ENCODE measurements at regions not wholly inside any gene's neighbourhood (a gene's known extent, or its start where the extent isn't known, plus 50 kb on each side); places are given as distances from the start of the nearest gene placed in this dataset.

- no peak for DNase-seq (ENCODE audit: low read depth in 2 of 2)
Observed at GRCh38 chr3:76685858-76686257, 354.0 kb upstream of the ROBO2 start.

DNA sequence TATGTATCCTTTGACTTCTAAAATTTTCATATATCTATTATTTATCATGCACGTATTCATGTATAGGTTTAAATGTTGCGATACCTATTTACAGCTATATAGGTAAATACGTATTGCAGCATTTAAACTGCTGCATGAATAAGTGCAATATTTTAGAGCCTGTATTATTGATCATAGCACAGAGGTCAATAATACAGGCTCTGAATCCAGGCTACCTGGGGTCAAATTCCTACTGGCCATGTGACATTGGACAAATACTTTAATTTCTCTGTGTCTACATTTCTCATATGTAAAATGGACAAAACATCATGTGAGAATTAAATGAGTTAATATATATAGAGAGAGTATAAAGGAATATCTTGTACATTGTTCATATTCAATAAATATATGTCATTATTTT is 352.9 kb upstream of the ROBO2 start:
- no peak for DNase-seq (ENCODE audit: low read depth in 2 of 2)

GRCh38 chr3:76694063-76694462 is 345.8 kb upstream of the ROBO2 start:
- no peak for DNase-seq (ENCODE audit: low read depth in 2 of 2)

DNA sequence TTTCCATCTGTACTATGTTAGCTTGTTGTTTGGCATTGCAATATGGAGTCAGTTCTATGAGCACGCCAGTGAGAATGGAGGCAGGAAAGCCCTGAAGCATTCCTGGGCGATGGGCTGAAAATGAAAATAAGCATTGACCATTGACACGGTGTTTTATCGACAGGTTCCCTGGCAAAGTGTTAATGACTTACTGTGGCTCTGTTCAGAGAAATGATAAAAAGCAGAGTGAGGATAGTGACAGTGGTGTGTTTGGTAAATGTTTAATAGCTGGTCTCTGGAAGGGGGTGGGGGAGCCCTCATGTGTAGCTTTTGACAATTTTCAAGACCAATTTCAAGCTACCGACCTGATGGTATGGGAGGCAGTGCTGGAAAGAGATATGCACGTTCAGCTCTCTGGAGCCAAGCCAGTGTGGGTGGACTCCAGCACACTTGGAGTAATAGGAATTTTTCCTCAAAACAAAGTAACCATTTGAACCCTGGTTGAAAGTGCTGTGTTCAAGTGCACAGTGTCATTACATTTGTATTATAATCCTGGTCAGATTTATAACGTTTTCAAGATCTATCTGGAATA is 341.7 kb upstream of the ROBO2 start:
- no peak for DNase-seq (ENCODE audit: low read depth in 2 of 2)

GRCh38 chr3:76699846-76700245 is 340.1 kb upstream of the ROBO2 start:
- DNase-seq (ENCODE audit: low read depth in 2 of 2), result no peak

GRCh38 chr3:76700323-76700722 is 339.6 kb upstream of the ROBO2 start:
- DNase-seq (ENCODE audit: low read depth in 2 of 2), result no peak

DNA sequence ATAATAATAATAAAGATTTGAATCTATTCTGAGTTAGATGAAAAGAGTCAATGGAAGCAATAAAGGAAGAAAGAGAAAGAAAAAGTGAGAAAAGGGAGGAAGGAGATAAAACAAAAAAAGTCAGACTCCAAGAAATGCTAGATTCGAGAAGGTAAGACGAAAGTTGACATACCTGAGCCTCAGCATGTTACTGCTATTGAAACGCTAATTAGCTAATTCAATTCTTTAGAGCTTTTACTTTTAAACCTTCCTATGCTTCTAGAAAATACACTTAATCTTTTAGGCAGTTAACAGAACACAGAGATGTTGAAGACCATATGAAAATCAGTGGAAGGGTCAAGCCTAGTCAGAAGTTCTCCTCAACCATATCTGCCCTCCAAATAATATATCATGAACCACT is 337.2 kb upstream of the ROBO2 start:
- no peak for DNase-seq (ENCODE audit: low read depth in 2 of 2)

- no peak for DNase-seq (ENCODE audit: low read depth in 2 of 2)
Observed at GRCh38 chr3:76715426-76715825, 324.5 kb upstream of the ROBO2 start.

GRCh38 chr3:76723366-76723765 is 316.5 kb upstream of the ROBO2 start:
- DNase-seq (ENCODE audit: low read depth in 2 of 2), result no peak

- no peak for DNase-seq (ENCODE audit: low read depth in 2 of 2)
Observed at GRCh38 chr3:76724075-76724474, 315.8 kb upstream of the ROBO2 start.

GRCh38 chr3:76724706-76725105 is 315.2 kb upstream of the ROBO2 start:
- DNase-seq (ENCODE audit: low read depth in 2 of 2), result no peak

DNA sequence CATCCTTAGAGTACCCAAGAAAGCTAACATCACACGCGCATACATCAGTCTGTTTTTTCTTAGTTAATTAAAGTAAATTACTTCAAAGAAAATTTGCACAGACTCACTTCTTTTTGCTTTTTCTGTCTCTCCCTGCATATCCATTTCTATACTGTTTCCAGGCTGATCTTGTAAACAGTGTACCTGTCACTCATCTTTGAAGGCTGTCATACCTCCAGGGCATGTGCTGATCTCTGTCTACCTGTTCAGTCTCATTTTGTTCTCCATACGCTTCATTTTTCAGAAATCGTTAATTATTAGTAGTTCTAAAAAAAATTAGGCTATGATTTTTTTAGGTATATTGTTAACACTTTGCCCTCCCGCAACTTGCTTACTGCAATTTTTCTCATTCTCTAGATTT is 313.9 kb upstream of the ROBO2 start:
- no peak for DNase-seq (ENCODE audit: low read depth in 2 of 2)

- DNase-seq (ENCODE audit: low read depth in 2 of 2), result no peak
Observed at GRCh38 chr3:76728426-76728825, 311.5 kb upstream of the ROBO2 start.

- no peak for DNase-seq (ENCODE audit: low read depth in 2 of 2)
Observed at GRCh38 chr3:76731471-76731870, 308.4 kb upstream of the ROBO2 start.

GRCh38 chr3:76733073-76733759 is 306.7 kb upstream of the ROBO2 start:
- DNase-seq (ENCODE audit: low read depth in 2 of 2), result no peak

DNA sequence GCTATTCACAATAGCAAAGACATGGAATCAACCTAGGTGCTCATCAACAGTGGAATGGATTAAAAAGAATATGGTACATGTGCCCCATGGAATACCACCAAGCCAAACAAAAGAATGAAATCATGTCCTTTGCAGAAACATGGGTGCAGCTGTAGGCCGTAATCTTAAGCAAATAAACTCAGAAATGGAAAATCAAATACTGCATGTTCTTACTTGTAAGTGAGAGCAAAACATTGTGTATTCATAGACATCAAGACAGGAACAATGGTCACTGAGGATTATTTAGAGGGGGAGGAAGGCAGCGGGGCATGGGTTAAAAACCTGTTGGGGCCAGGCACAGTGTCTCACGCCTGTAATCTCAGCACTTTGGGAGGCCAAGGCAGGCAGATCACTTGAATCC is 304.7 kb upstream of the ROBO2 start:
- DNase-seq (ENCODE audit: low read depth in 2 of 2), result no peak

DNA sequence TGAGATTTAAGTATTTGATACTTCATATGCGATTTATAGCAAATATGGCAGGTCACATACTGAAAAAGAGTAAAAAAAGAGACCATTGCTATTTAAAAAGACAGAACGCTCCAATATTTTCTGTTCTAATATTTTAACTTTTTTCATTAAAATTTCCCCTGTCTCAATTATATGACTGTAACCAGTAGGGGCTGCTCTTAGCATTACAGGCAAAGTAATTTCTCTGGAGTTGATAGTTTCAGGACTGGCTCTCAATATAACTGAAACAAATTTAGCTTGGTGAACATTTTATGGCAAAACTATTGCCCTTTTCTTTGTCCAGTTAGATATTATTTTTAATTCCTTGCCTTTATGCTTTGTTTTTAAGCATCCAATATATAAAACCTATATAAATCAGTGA is 286.3 kb upstream of the ROBO2 start:
- DNase-seq (ENCODE audit: low read depth in 2 of 2), result no peak

DNA sequence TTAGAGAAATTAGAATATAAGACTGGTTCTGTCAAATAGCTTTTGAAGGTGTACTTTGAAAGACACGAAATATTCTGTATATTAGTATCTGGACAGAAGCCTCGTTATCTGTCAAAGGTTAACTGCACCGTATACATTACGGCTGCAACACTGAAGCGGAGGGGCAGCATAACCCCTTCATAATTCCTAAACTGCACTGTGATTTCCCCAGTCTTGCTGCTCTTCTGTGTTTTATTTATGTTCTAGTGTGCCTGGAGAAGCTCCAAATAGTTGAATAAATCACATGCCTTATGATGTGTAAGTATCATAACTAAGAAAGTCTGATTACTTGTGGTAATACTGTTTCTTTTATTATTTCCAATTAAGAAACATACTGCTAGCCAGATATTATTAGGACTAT is 285.7 kb upstream of the ROBO2 start:
- DNase-seq (ENCODE audit: low read depth in 2 of 2), result no peak

GRCh38 chr3:76756577-76756976 is 283.3 kb upstream of the ROBO2 start:
- no peak for DNase-seq (ENCODE audit: low read depth in 2 of 2)

DNA sequence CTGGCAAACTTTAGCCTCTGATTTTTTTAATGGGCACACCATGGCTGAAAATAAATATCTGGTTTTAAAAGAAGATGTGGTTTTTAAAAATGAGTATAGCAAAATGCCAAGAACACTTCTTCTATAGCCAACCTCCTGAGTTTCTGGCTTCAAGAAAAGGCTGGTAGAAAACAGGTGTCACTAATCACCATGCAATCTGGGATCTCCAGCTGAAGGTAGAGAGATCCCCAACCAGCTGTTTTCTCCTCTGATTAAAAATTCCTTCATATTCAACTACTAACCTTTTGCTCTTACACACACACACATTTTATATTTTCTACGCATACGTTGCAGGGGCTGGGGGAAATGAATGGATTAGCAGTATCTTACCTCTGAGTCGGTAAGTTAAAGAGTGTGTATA is 279.6 kb upstream of the ROBO2 start:
- DNase-seq (ENCODE audit: low read depth in 2 of 2), result no peak

DNA sequence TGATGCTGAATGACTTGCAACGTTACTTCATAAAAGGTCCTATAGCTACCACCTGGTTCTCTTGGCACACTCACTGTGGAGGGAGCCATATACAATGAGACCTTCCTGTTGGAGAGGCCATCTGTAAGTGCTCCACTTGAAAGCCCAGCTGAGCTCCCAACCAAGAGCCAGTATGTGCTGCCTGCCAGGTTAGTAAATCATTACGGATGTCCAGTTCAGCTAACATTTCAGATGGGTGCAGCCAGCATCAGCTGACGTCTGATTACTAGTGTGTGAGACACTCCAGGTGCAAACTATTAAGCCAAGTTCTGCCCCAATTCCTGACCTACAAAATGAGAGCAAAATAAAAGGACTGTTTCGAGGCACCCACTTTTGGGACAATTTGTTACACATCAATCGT is 274.4 kb upstream of the ROBO2 start:
- no peak for DNase-seq (ENCODE audit: low read depth in 2 of 2)

DNA sequence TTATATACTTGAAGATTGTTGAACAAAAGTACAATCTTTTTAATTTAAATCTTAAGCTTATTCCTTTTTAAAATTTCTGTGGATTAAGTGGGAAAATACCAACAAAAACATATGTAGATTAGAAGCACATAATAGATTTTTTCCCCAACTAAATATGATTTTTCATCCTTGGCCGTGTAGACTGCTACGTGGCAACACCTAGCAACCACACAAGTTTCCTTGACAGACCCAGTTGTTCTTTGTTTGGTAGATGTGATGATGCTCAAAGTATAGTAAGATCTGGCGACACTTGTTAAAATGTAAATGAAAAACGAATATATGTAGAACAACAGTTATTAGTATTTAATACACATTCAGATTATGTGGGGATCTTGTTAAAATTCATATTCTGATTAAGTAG is 271.0 kb upstream of the ROBO2 start:
- DNase-seq (ENCODE audit: low read depth in 2 of 2), result no peak

- no peak for DNase-seq (ENCODE audit: low read depth in 2 of 2)
Observed at GRCh38 chr3:76776927-76777326, 263.0 kb upstream of the ROBO2 start.

DNA sequence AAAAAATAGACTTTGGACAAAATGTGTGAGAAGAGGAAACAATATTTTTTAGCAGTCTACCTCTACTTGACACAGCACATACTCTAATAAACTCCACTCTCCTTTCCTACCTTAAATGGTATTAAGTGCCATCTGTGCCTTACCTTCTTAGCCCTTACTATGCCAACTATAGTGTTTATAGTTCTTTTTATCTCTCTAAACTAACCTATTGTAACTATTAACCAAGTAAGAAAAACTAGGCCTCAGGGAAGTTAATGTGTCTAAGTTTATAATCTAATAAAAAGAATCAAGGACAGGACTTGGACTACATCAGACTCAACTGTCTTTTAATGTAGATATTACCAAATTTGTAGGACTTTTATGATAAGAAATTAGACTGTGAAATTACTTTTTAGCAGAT is 251.7 kb upstream of the ROBO2 start:
- DNase-seq (ENCODE audit: low read depth in 2 of 2), result no peak
